H1 (cell line): ENCODE measurements at regions not wholly inside any gene's neighbourhood (a gene's known extent, or its start where the extent isn't known, plus 50 kb on each side); places are given as distances from the start of the nearest gene placed in this dataset.

Source experiments
- CTCF ChIA-PET: fragments of 300-600 bp; sonication (Branson Sonifier 250); formaldehyde crosslinking; loops from one replicate; lab custom pipeline; 2021; ENCODE audit not compliant: partially characterized antibody; lab: Charles Lee
- POLR2A ChIA-PET: fragments of 300-600 bp; sonication (Branson Sonifier 250); formaldehyde crosslinking; loops from one replicate; lab custom pipeline; 2021; ENCODE audit warnings: inconsistent platforms; ENCODE audit not compliant: partially characterized antibody; lab: Charles Lee
- DNase-seq, 2 experiments: peaks; one replicate each; pipeline versions ENCODE4 v3.0.0 to v3.0.0-alpha.2; 2010 to 2022; ENCODE audit warnings: low spot score in 2 of 2, low read depth in 1 of 2, mixed read lengths in 1 of 2
- FAIRE-seq: peaks from 2 replicates; lab custom pipeline; 2011; peaks lifted over from hg19 to GRCh38; lab: Jason Lieb, UNC
- H2AFZ ChIP-seq: 2 replicates; pipeline ENCODE4 v1.8.1; 2012; ENCODE audit warnings: low read length, inconsistent platforms
- H2AK5ac ChIP-seq: 2 replicates; pipeline ENCODE4 v1.6.1; 2013; ENCODE audit warnings: low read depth, low read length
- H2BK120ac ChIP-seq: replicated peaks from 2 replicates; pipeline ENCODE3; 2013; ENCODE audit warnings: low read depth, low read length, inconsistent platforms
- H2BK12ac ChIP-seq: 2 replicates; pipeline ENCODE4 v1.6.1; 2013; ENCODE audit warnings: low read depth, low read length
- H2BK15ac ChIP-seq: 2 replicates; pipeline ENCODE4 v1.6.1; 2013; ENCODE audit warnings: low read length
- H2BK20ac ChIP-seq: 2 replicates; pipeline ENCODE4 v1.6.1; 2013; ENCODE audit warnings: low read length
- H2BK5ac ChIP-seq: 2 replicates; pipeline ENCODE4 v1.6.1; 2013; ENCODE audit warnings: low read depth, low read length
- H3K14ac ChIP-seq: 2 replicates; pipeline ENCODE4 v1.6.1; 2013; ENCODE audit warnings: inconsistent platforms; ENCODE audit not compliant: insufficient read length
- H3K18ac ChIP-seq: 2 replicates; pipeline ENCODE4 v1.6.1; 2013; ENCODE audit warnings: low read length; ENCODE audit errors: extremely low read depth
- H3K23ac ChIP-seq: 2 replicates; pipeline ENCODE4 v1.6.1; 2013; ENCODE audit warnings: inconsistent platforms; ENCODE audit not compliant: insufficient read length
- H3K23me2 ChIP-seq: 2 replicates; pipeline ENCODE4 v1.6.1; 2013; ENCODE audit warnings: low read depth, low read length
- H3K27ac ChIP-seq: 2 replicates; pipeline ENCODE4 v1.6.1; 2011; ENCODE audit warnings: low read depth, low read length, inconsistent platforms
- H3K27me3 ChIP-seq, 4 experiments: replicated peaks in 1 of 4; 1 replicate in 1 of 4; 2 replicates in 3 of 4; pipeline versions ENCODE4 v1.6.1 to v1.8.1; 2011 to 2013; ENCODE audit warnings: low read length in 3 of 4, mild to moderate bottlenecking in 3 of 4, inconsistent platforms in 2 of 4, mixed read lengths in 2 of 4, moderate library complexity in 1 of 4; ENCODE audit not compliant: control insufficient read depth in 3 of 4, insufficient read depth in 3 of 4; ENCODE audit errors: extremely low read depth in 1 of 4
- H3K36me3 ChIP-seq, 4 experiments: 2 replicates each; pipeline versions ENCODE4 v1.6.1 to v1.8.1; 2011 to 2013; ENCODE audit warnings: mild to moderate bottlenecking in 4 of 4, low read length in 3 of 4, moderate library complexity in 2 of 4, control low read depth in 1 of 4, inconsistent platforms in 1 of 4; ENCODE audit not compliant: insufficient read depth in 4 of 4, control insufficient read depth in 2 of 4
- H3K4ac ChIP-seq: replicated peaks from 2 replicates; pipeline ENCODE3; 2013; ENCODE audit warnings: low read length, low read depth, mixed read lengths, inconsistent platforms; ENCODE audit not compliant: insufficient read length
- H3K4me1 ChIP-seq, 4 experiments: replicated peaks in 1 of 4; 1 replicate in 1 of 4; 2 replicates in 3 of 4; pipeline versions ENCODE4 v1.6.1 to v1.8.1; 2011 to 2013; ENCODE audit warnings: low read length in 3 of 4, inconsistent platforms in 2 of 4, mixed read lengths in 1 of 4; ENCODE audit not compliant: insufficient read depth in 4 of 4, control insufficient read depth in 3 of 4
- H3K4me2 ChIP-seq, 2 experiments: 2 replicates each; pipeline versions ENCODE4 v1.6.1 to v1.8.1; 2011 to 2013; ENCODE audit warnings: low read depth in 2 of 2, low read length in 2 of 2, control low read depth in 1 of 2, inconsistent platforms in 1 of 2, mild to moderate bottlenecking in 1 of 2; ENCODE audit not compliant: insufficient read depth in 1 of 2
- H3K4me3 ChIP-seq, 4 experiments: fragments of 200-600, 300-600 bp in 1 of 4; sonication (generic), shearing (Covaris generic), sonication (Bioruptor Twin) in 1 of 4; 2 replicates each; pipeline versions ENCODE4 v1.5.1 to v1.8.1; 2011 to 2016; ENCODE audit warnings: low read length in 4 of 4, low read depth in 3 of 4, control low read depth in 2 of 4, inconsistent platforms in 2 of 4, mild to moderate bottlenecking in 2 of 4, mixed read lengths in 1 of 4, moderate library complexity in 1 of 4; ENCODE audit not compliant: insufficient read depth in 2 of 4; ENCODE audit errors: extremely low read depth in 1 of 4
- H3K56ac ChIP-seq: replicated peaks from 2 replicates; pipeline ENCODE3; 2013; ENCODE audit warnings: low read depth, mild to moderate bottlenecking, mixed read lengths, low read length, inconsistent platforms; ENCODE audit not compliant: insufficient read length
- H3K79me1 ChIP-seq: 2 replicates; pipeline ENCODE4 v1.6.1; 2013; ENCODE audit warnings: low read depth, low read length, control low read depth
- H3K79me2 ChIP-seq, 2 experiments: 2 replicates each; pipeline versions ENCODE4 v1.6.1 to v1.8.1; 2012 to 2013; ENCODE audit warnings: low read length in 2 of 2, mild to moderate bottlenecking in 2 of 2, inconsistent platforms in 1 of 2; ENCODE audit not compliant: insufficient read depth in 2 of 2, control insufficient read depth in 1 of 2
- H3K9ac ChIP-seq, 4 experiments: replicated peaks in 1 of 4; 1 replicate in 1 of 4; 2 replicates in 3 of 4; pipeline versions ENCODE4 v1.6.1 to v1.8.1; 2011 to 2013; ENCODE audit warnings: low read depth in 3 of 4, low read length in 3 of 4, control low read depth in 2 of 4, mild to moderate bottlenecking in 2 of 4, moderate library complexity in 2 of 4, inconsistent platforms in 1 of 4; ENCODE audit errors: extremely low read depth in 1 of 4
- H3K9me3 ChIP-seq, 2 experiments: 2 replicates each; pipeline versions ENCODE4 v1.6.1 to v1.8.1; 2012 to 2013; ENCODE audit warnings: mild to moderate bottlenecking in 2 of 2, moderate library complexity in 2 of 2, control low read depth in 1 of 2, inconsistent platforms in 1 of 2, low read depth in 1 of 2, low read length in 1 of 2, mixed read lengths in 1 of 2; ENCODE audit not compliant: insufficient read depth in 2 of 2
- H4K20me1 ChIP-seq, 2 experiments: replicated peaks in 1 of 2; 2 replicates each; pipeline versions ENCODE3 to v1.8.1; 2011 to 2013; ENCODE audit warnings: inconsistent platforms in 2 of 2, low read length in 2 of 2, mild to moderate bottlenecking in 1 of 2; ENCODE audit not compliant: insufficient read depth in 2 of 2, control insufficient read depth in 1 of 2
- H4K5ac ChIP-seq: 2 replicates; pipeline ENCODE4 v1.6.1; 2013; ENCODE audit warnings: low read length, low read depth, mixed read lengths, inconsistent platforms; ENCODE audit not compliant: insufficient read length
- H4K8ac ChIP-seq: 2 replicates; pipeline ENCODE4 v1.8.0; 2013; ENCODE audit warnings: mild to moderate bottlenecking, moderate library complexity, low read length, inconsistent platforms; ENCODE audit not compliant: insufficient read depth; ENCODE audit errors: extremely low read depth
- H4K91ac ChIP-seq: replicated peaks from 2 replicates; pipeline ENCODE3; 2013; ENCODE audit warnings: low read length, mixed read lengths, inconsistent platforms; ENCODE audit not compliant: insufficient read length
- CBX8 ChIP-seq: fragments of 300-800, 300-1000 bp; sonication (generic); IDR thresholded peaks from 2 replicates; pipeline ENCODE4 v1.7.1; 2016; ENCODE audit warnings: low read depth, low read length, borderline replicate concordance
- CEBPB ChIP-seq: IDR thresholded peaks from 2 replicates; pipeline ENCODE4 v1.6.1; 2012; ENCODE audit warnings: low read depth, low read length
- EGR1 ChIP-seq: IDR thresholded peaks from 2 replicates; pipeline ENCODE4 v1.6.1; 2011; ENCODE audit warnings: low read depth, low read length, borderline replicate concordance
- NANOG ChIP-seq: IDR thresholded peaks from 2 replicates; pipeline ENCODE4 v1.6.1; 2011; ENCODE audit warnings: low read length, low read depth, mild to moderate bottlenecking, inconsistent platforms; ENCODE audit not compliant: insufficient read depth, poor library complexity, severe bottlenecking
- SIN3A ChIP-seq, 2 experiments: IDR thresholded peaks in 1 of 2; conservative IDR thresholded peaks in 1 of 2; 2 replicates each; pipeline ENCODE4 v1.6.1; 2011 to 2012; ENCODE audit warnings: low read length in 2 of 2, improper control_type of control experiment in 1 of 2, low read depth in 1 of 2, mild to moderate bottlenecking in 1 of 2
- WGBS, 2 experiments: shearing (Covaris generic) in 1 of 2; methylation state at CpG; one replicate each; pipeline versions ENCODE4 v1.1.6 to v1.1.7; 2013 to 2015; ENCODE audit warnings: low lambda C conversion rate in 2 of 2, mixed read lengths in 2 of 2, inconsistent platforms in 1 of 2, low coverage in 1 of 2, missing lambda C conversion rate in 1 of 2; ENCODE audit not compliant: insufficient replicate concordance in 2 of 2, insufficient coverage in 1 of 2, insufficient read length in 1 of 2; ENCODE audit errors: extremely low coverage in 1 of 2, missing lambda C conversion rate in 1 of 2; 5-methylcytosine and 5-hydroxymethylcytosine counted together
- TF ChIP-seq, protein P1 (sequence below), 3 experiments: IDR thresholded peaks; 1 replicate in 2 of 3; 2 replicates in 1 of 3; pipeline versions ENCODE4 v1.5.1 to v1.6.1; 2011; ENCODE audit warnings: low read length in 3 of 3, mild to moderate bottlenecking in 3 of 3, inconsistent platforms in 2 of 3, low read depth in 1 of 3, moderate library complexity in 1 of 3; ENCODE audit not compliant: insufficient read depth in 1 of 3; ENCODE audit errors: control extremely low read depth in 1 of 3

DNA sequence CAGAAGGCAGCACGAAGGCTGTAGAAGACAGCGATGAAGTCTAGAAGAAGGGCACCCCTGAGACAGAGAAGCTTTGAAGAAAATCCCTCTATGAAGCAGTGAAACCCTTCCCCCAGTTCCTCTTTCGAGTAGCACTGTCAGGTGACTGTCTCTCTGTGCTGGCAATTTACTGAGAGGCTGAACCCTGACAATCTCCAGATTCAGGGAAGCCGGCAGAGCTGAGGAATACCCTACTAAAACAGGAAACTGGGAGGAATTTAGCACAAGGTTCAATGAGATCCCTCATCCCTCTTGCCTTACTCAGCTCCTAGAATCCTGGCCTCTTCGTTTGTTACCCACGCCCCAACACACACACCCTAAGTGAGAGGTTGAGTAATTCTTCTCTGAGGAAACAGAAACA lies 239.7 kb upstream of the NOCT start:
- H3K18ac ChIP-seq: no peak overlapping the region
- 79% methylated on average over 6 of the region's 6 CpGs; no CpG with 5 or more reads in 1 of the 2 experiments for WGBS, 2 experiments
- no peaks in the 10 kb centered on the region for H3K23me2 ChIP-seq
- no peak overlapping the region for H3K23ac ChIP-seq
- H4K5ac ChIP-seq: no peak overlapping the region
- H3K9ac ChIP-seq: no peak overlapping the region
- H2AK5ac ChIP-seq: no peak overlapping the region
- H3K9me3 ChIP-seq: no peaks in the 10 kb centered on the region
- H3K27ac ChIP-seq: no peak overlapping the region
- H3K27me3 ChIP-seq: no peaks in the 10 kb centered on the region
- no peak for FAIRE-seq
- no peak overlapping the region for H2BK120ac ChIP-seq
- no peaks in the 10 kb centered on the region for H3K79me1 ChIP-seq
- H3K14ac ChIP-seq: no peak overlapping the region
- DNase-seq: no peak
- no peak overlapping the region for H3K56ac ChIP-seq
- no peaks in the 10 kb centered on the region for H3K79me2 ChIP-seq
- ChIA-PET CTCF (interaction anchor here (0.8 to 2.1 kb wide), 4 partner anchors 23 to 220 kb away, joined by 3 to 6 read pairs (median 4); no protein-coding TSS in a partner anchor), POLR2A (no interaction called here)
- H2BK15ac ChIP-seq: no peak overlapping the region
- H3K4ac ChIP-seq: no peak overlapping the region
- H3K4me1 ChIP-seq: no peaks in the 10 kb centered on the region
- no peak overlapping the region for H2BK12ac ChIP-seq
- no peak overlapping the region for H3K4me2 ChIP-seq
- no peak overlapping the region for H4K91ac ChIP-seq
- no peak overlapping the region; the same call in 1 of the 2 replicates for H2BK20ac ChIP-seq
- H2BK5ac ChIP-seq: no peak overlapping the region
- H3K4me3 ChIP-seq: no peak overlapping the region
- no peaks in the 10 kb centered on the region for H4K20me1 ChIP-seq
- TF ChIP-seq NANOG (no peak), CBX8 (no peak), EGR1 (no peak), CEBPB (no peak), SIN3A (conservative IDR thresholded peaks at IDR 0.05 in 1 of 2, IDR thresholded peaks at IDR 0.05 in 1 of 2; ENCODE audit: low read depth in 1 of 2, low read length in 2 of 2) (no peak)
- TF ChIP-seq, protein P1, sequence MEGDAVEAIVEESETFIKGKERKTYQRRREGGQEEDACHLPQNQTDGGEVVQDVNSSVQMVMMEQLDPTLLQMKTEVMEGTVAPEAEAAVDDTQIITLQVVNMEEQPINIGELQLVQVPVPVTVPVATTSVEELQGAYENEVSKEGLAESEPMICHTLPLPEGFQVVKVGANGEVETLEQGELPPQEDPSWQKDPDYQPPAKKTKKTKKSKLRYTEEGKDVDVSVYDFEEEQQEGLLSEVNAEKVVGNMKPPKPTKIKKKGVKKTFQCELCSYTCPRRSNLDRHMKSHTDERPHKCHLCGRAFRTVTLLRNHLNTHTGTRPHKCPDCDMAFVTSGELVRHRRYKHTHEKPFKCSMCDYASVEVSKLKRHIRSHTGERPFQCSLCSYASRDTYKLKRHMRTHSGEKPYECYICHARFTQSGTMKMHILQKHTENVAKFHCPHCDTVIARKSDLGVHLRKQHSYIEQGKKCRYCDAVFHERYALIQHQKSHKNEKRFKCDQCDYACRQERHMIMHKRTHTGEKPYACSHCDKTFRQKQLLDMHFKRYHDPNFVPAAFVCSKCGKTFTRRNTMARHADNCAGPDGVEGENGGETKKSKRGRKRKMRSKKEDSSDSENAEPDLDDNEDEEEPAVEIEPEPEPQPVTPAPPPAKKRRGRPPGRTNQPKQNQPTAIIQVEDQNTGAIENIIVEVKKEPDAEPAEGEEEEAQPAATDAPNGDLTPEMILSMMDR (IDR thresholded peaks at IDR 0.05; ENCODE audit: control extremely low read depth in 1 of 3, insufficient read depth in 1 of 3, low read depth in 1 of 3, low read length in 3 of 3): no peak
- H2AFZ ChIP-seq: peak overlapping the region; percentile 88
- no peak overlapping the region for H4K8ac ChIP-seq
- H3K36me3 ChIP-seq: no peaks in the 10 kb centered on the region
